ENCODE measurements at regions not wholly inside any gene's neighbourhood (a gene's known extent, or its start where the extent isn't known, plus 50 kb on each side); places are given as distances from the start of the nearest gene placed in this dataset.

- TF ChIP-seq TOX (CRISPR knock-in tag; IDR thresholded peaks at IDR 0.05; ENCODE audit: borderline replicate concordance): no peak
- no peak for TF ChIP-seq TSHZ2 (CRISPR knock-in tag; IDR thresholded peaks at IDR 0.05)
- TF ChIP-seq ZNF8 (CRISPR knock-in tag; IDR thresholded peaks at IDR 0.05): no peak
- no peak for TF ChIP-seq TCF4 (CRISPR knock-in tag; IDR thresholded peaks at IDR 0.05; ENCODE audit: borderline replicate concordance)
- no peak for TF ChIP-seq CSRNP3 (CRISPR knock-in tag; IDR thresholded peaks at IDR 0.05)
- TF ChIP-seq ZNF70 (CRISPR knock-in tag; IDR thresholded peaks at IDR 0.05): no peak
- TF ChIP-seq ARNTL (CRISPR knock-in tag; IDR thresholded peaks at IDR 0.05; ENCODE audit: borderline replicate concordance, low read depth): no peak
- no peak for TF ChIP-seq GLIS3 (CRISPR knock-in tag; IDR thresholded peaks at IDR 0.05)
- no peak for TF ChIP-seq ESRRG (CRISPR knock-in tag; IDR thresholded peaks at IDR 0.05)
- no peak for TF ChIP-seq PPARA (CRISPR knock-in tag; IDR thresholded peaks at IDR 0.05; ENCODE audit: borderline replicate concordance)
- TF ChIP-seq OSR1 (CRISPR knock-in tag; IDR thresholded peaks at IDR 0.05): no peak
- TF ChIP-seq RARB (CRISPR knock-in tag; IDR thresholded peaks at IDR 0.05): no peak
- no peak for TF ChIP-seq POU6F1 (CRISPR knock-in tag; IDR thresholded peaks at IDR 0.05; ENCODE audit: borderline replicate concordance, low read depth)
- no peak for ATAC-seq
Measured at GRCh38 chr12:18008642-18009041, 81.4 kb downstream of the RERGL start.

GRCh38 chr12:17999174-17999801, 90.7 kb downstream of the RERGL start:
- no peak for ATAC-seq

More at GRCh38 chr12:17999174-17999801, 90.7 kb downstream of the RERGL start:
- TF ChIP-seq SNAI2 (CRISPR knock-in tag; IDR thresholded peaks at IDR 0.05): no peak
- no peak for TF ChIP-seq ISL1 (CRISPR knock-in tag; IDR thresholded peaks at IDR 0.05)
- no peak for TF ChIP-seq TSHZ2 (CRISPR knock-in tag; IDR thresholded peaks at IDR 0.05)
- no peak for TF ChIP-seq RARB (CRISPR knock-in tag; IDR thresholded peaks at IDR 0.05)
- TF ChIP-seq TCF4 (CRISPR knock-in tag; IDR thresholded peaks at IDR 0.05; ENCODE audit: borderline replicate concordance): no peak
- TF ChIP-seq ZC3H10 (CRISPR knock-in tag; IDR thresholded peaks at IDR 0.05): no peak
- TF ChIP-seq ZNF565 (CRISPR knock-in tag; conservative IDR thresholded peaks at IDR 0.05; ENCODE audit: low read depth): no peak
- TF ChIP-seq ESRRG (CRISPR knock-in tag; IDR thresholded peaks at IDR 0.05): no peak
- no peak for TF ChIP-seq ZNF70 (CRISPR knock-in tag; IDR thresholded peaks at IDR 0.05)
- no peak for TF ChIP-seq POU6F1 (CRISPR knock-in tag; IDR thresholded peaks at IDR 0.05; ENCODE audit: borderline replicate concordance, low read depth)
- TF ChIP-seq GLIS3 (CRISPR knock-in tag; IDR thresholded peaks at IDR 0.05): no peak
- TF ChIP-seq CSRNP3 (CRISPR knock-in tag; IDR thresholded peaks at IDR 0.05): no peak
- TF ChIP-seq ZNF8 (CRISPR knock-in tag; IDR thresholded peaks at IDR 0.05): no peak
- TF ChIP-seq ZFP3 (CRISPR knock-in tag; IDR thresholded peaks at IDR 0.05): no peak
